ENCODE measurements at regions not wholly inside any gene's neighbourhood (a gene's known extent, or its start where the extent isn't known, plus 50 kb on each side); places are given as distances from the start of the nearest gene placed in this dataset.

GRCh38 chr6:170189236-170189635 lies 101.6 kb downstream of the DLL1 start:
- ChIA-PET CTCF (no interaction called here), POLR2A (no interaction called here)
- no peaks in the 10 kb centered on the region for H3K4me1 ChIP-seq (ENCODE audit: control insufficient read depth, extremely low read depth, insufficient read depth, low read length)
- no peak overlapping the region for H3K27ac ChIP-seq (ENCODE audit: insufficient read depth, low read depth, low read length)
- FAIRE-seq (no peak), DNase-seq (ENCODE audit: low read depth, low spot score) (no peak)
- H3K4me2 ChIP-seq (ENCODE audit: insufficient read depth, low read length) = no peak overlapping the region
- H3K4me3 ChIP-seq (replicated peaks in 1 of 3; ENCODE audit: insufficient read depth in 1 of 3, low read depth in 1 of 3, low read length in 3 of 3) = no peak overlapping the region
- H3K9me3 ChIP-seq (replicated peaks; ENCODE audit: control insufficient read depth, insufficient read depth, low read length) = no peaks in the 10 kb centered on the region
- H3K27me3 ChIP-seq (ENCODE audit: control insufficient read depth in 2 of 2, insufficient read depth in 2 of 2, low read length in 2 of 2) = no peaks in the 10 kb centered on the region
- TF ChIP-seq EZH2 (IDR thresholded peaks at IDR 0.05; ENCODE audit: borderline replicate concordance, low read depth, low read length, severe bottlenecking) (no peak), POLR2A (IDR thresholded peaks at IDR 0.05; ENCODE audit: low read depth, low read length) (no peak), MAX (IDR thresholded peaks at IDR 0.05; ENCODE audit: insufficient read depth, insufficient read length) (no peak), JUN (IDR thresholded peaks at IDR 0.05; ENCODE audit: borderline replicate concordance, insufficient read depth, insufficient read length, low read depth) (no peak)
- no peaks in the 10 kb centered on the region for H3K79me2 ChIP-seq (ENCODE audit: control insufficient read depth, insufficient read depth, low read length)
- intact Hi-C loops (cut with micrococcal nuclease) = no loop called here
- dilution Hi-C loops (cut with MboI; ENCODE audit: extremely low pct_ligation_motif_present, low sequenced_read_pairs) = no loop called here
- no peaks in the 10 kb centered on the region for H3K36me3 ChIP-seq (ENCODE audit: control insufficient read depth in 2 of 2, extremely low read depth in 1 of 2, insufficient read depth in 2 of 2, low read length in 2 of 2)
- no peaks in the 10 kb centered on the region for H4K20me1 ChIP-seq (replicated peaks; ENCODE audit: control insufficient read depth, extremely low read depth, insufficient read depth, low read length)
- H3K9ac ChIP-seq (replicated peaks; ENCODE audit: extremely low read depth, insufficient read depth, low read length) = no peak overlapping the region
- H2AFZ ChIP-seq (ENCODE audit: low read depth, low read length) = no peak overlapping the region
- no peaks in the 10 kb centered on the region for H3K9me1 ChIP-seq (replicated peaks; ENCODE audit: control insufficient read depth, extremely low read depth, insufficient read depth, low read length)
- BruUV-seq (replicated peaks) = no TSS peak

GRCh38 chr6:170188571-170189001 lies 102.3 kb downstream of the DLL1 start:
- Histone ChIP-seq H3K4me3 (replicated peaks in 1 of 3; ENCODE audit: insufficient read depth in 1 of 3, low read depth in 1 of 3, low read length in 3 of 3) (no peak overlapping the region), H3K9me3 (replicated peaks; ENCODE audit: control insufficient read depth, insufficient read depth, low read length) (no peaks in the 10 kb centered on the region), H3K4me1 (ENCODE audit: control insufficient read depth, extremely low read depth, insufficient read depth, low read length) (no peaks in the 10 kb centered on the region), H3K36me3 (ENCODE audit: control insufficient read depth in 2 of 2, extremely low read depth in 1 of 2, insufficient read depth in 2 of 2, low read length in 2 of 2) (no peaks in the 10 kb centered on the region), H3K4me2 (ENCODE audit: insufficient read depth, low read length) (no peak overlapping the region), H3K9ac (replicated peaks; ENCODE audit: extremely low read depth, insufficient read depth, low read length) (no peak overlapping the region), H3K27me3 (ENCODE audit: control insufficient read depth in 2 of 2, insufficient read depth in 2 of 2, low read length in 2 of 2) (no peaks in the 10 kb centered on the region), H3K9me1 (replicated peaks; ENCODE audit: control insufficient read depth, extremely low read depth, insufficient read depth, low read length) (no peaks in the 10 kb centered on the region), H3K27ac (ENCODE audit: insufficient read depth, low read depth, low read length) (no peak overlapping the region), H2AFZ (ENCODE audit: low read depth, low read length) (no peak overlapping the region), H3K79me2 (ENCODE audit: control insufficient read depth, insufficient read depth, low read length) (no peaks in the 10 kb centered on the region), H4K20me1 (replicated peaks; ENCODE audit: control insufficient read depth, extremely low read depth, insufficient read depth, low read length) (no peaks in the 10 kb centered on the region)
- intact Hi-C loops (cut with micrococcal nuclease) = no loop called here
- TF ChIP-seq EZH2 (IDR thresholded peaks at IDR 0.05; ENCODE audit: borderline replicate concordance, low read depth, low read length, severe bottlenecking) = no peak
- no peak for TF ChIP-seq MYC (IDR thresholded peaks at IDR 0.05; ENCODE audit: low read depth, low read length)
- no peak for TF ChIP-seq MAX (IDR thresholded peaks at IDR 0.05; ENCODE audit: insufficient read depth, insufficient read length)
- no peak for TF ChIP-seq JUN (IDR thresholded peaks at IDR 0.05; ENCODE audit: borderline replicate concordance, insufficient read depth, insufficient read length, low read depth)
- TF ChIP-seq FOS (IDR thresholded peaks at IDR 0.05; ENCODE audit: borderline replicate concordance, insufficient read depth, low read length) = no peak
- TF ChIP-seq GATA2 (IDR thresholded peaks at IDR 0.05; ENCODE audit: insufficient read depth, insufficient read length, low read depth, low read length) = no peak
- ChIA-PET CTCF (no interaction called here), POLR2A (no interaction called here)
- no TSS peak for BruUV-seq (replicated peaks)
- dilution Hi-C loops (cut with MboI; ENCODE audit: extremely low pct_ligation_motif_present, low sequenced_read_pairs) = no loop called here
- DNase-seq (ENCODE audit: low read depth, low spot score) = no peak
- no peak for FAIRE-seq
